Activated T-cell treated with anti-CD3 and anti-CD28 coated beads for 4 hours (primary cell): ENCODE measurements at regions not wholly inside any gene's neighbourhood (a gene's known extent, or its start where the extent isn't known, plus 50 kb on each side); places are given as distances from the start of the nearest gene placed in this dataset.

ENCODE experiments used
- DNase-seq: peaks from one replicate; pipeline ENCODE4 v3.0.0-alpha.2; 2020

DNA sequence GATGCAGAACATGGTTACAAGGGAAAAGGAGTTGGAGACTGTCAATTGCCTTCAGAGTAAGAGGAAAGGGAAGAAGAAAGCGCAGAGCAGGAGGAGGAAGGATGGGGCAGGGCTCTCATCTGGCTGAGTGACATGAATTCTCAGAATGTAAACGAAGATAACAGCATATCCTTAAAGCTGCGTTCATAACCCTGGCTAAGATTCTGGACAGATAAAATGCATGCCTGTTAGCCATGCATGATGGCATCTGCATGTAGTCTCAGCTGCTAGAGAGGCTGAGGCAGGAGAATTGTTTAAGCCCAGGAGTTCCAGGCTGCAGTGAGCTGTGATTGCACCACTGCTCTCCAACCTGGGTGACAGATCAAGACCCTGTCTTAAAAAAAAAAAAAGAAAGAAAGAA is 493.5 kb upstream of the PRKX start:
- DNase-seq, result no peak

DNA sequence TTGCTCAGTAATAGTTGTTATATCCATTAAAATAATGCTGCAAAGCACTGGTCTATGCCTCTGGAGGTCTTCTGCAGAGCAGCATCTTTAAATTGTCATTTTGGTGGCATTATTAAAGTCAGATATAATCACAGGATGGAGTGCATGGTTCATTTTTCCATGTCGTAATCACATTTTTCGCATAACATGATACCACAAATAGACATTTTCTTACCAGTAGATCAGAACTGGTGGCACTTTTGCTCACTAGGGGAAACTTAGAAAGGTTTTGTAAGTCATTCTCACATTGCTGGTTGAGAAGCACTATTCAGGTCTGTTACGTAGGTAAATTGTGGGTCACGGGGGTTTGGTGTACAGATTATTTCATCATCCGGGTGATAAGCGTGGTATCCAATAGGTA is 484.5 kb upstream of the PRKX start:
- DNase-seq, result no peak

DNA sequence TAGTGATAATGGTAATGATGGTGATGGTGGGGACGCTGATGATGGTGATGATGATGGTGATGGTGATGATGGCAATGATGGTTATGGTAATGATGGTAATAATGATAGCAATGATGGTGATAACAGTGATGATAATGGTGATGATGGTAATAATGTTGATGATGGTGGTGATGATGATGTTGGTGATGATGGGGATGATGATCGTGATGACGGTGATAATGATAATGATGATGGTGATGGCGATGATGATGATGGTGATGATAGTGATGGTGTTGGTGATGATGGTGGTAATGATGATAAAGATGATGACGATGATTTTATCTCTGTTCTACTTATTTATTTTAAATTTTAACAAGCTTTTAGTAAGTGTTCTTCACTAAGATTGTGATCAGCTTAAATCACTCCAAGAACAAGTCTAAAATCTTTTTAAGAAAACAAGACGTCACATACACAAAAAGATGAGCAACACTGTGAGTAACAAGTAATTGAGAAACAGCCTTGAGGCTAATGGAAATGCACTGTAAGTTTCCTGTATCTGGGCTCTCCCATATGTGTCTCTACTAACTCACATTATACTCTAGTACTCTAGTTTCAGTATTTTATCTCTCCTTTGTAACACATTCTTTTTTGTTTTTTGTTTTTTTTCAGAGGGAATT is 480.2 kb upstream of the PRKX start:
- no peak for DNase-seq

DNA sequence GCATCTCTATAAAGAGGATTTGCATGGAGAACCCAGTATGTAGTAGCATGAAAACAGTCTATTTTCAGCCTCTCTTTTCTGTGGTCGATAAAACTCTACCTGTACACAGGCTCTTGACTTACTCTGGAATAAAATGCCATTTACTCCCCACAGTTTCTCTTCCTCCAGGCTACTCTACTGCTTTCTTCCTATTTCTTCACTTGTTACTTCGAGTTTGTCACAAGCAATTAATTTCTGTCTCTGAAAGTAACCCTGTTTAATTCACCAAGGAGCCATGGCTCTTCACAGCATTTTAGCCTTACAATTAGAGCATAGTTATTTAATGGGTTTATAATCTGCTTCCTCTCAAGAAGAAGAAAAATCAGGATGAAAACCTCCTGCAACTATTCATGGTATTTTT is 472.9 kb upstream of the PRKX start:
- no peak for DNase-seq

DNA sequence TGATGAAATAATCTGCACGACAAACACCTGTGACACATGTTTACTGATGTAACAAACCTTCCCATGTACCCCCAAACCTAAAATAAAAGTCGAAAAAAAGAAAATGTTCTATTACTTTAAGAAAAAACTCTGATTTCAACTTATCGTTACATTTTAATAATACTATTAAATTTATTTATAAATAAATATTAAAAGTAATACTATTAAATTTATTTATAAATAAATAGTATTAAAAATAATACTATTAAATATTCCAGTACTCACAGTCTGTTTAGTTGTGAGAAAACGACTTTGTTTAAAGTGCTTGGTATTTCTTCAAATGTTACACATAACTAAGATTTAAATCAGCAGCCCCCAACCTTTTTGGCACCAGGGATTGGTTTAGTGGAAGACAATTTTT is 471.6 kb upstream of the PRKX start:
- DNase-seq, result no peak

DNA sequence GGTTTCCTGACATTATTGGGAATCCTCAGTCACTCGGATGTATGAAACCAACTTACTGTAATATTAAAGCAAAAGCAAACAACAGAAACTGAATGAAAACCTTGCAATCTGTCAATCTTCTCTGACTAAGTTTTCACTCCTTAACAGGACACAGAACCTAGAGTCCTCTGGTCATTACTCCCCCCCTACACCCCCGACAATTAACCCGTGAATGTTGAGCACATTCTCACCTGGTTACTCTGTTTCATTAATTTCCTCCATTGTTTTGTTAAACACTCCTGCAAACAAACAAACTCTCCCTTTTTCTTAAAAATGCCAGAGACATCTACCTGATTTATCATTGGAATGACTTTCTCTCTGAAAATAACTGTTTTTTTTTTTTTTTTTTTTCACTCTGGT is 469.0 kb upstream of the PRKX start:
- no peak for DNase-seq

DNA sequence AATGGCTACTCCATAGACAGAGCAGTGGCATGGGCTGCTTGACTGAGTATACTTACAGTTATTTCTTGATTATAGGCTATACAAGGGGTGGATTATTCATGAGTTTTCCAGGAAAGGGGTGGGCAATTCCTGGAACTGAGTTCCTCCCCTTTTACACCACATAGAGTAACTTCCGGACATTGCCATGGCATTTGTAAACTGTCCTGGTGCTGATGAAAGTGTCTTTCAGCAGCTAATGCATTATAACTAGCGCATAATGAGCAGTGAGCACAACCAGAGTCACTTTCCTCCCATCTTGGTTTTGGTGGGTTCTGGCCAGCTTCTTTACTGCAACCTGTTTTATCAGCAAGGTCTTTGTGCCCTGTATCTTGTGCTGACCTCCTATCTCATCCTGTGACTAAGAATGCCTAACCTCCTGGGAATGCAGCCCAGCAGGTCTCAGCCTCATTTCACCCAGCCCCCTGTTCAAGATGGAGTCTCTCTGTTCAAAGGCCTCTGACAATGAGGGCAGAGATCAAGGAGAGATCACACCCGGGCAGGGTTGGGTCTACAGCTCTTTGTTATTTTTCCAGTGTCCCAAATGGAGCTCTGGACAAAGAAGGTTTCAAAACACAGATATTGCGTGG is 468.4 kb upstream of the PRKX start:
- DNase-seq, result no peak

DNA sequence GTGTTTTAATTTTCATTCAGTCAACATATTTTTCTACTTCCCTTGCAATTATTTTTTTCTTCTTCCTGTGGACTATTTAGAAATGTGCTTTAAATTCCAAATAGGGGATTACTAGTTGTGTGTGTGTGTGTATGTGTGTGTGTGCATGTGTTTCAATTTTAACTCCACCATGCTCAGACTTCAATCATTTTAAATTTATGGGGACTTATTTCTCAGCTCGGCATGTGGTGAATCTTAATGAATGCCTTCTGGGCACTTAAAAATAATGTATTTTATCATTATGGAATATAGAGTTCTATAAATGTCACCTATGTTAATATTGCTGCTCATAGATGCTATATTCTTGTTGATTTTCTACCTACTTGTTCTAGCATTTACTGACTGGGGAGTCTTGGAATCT is 465.6 kb upstream of the PRKX start:
- no peak for DNase-seq

DNA sequence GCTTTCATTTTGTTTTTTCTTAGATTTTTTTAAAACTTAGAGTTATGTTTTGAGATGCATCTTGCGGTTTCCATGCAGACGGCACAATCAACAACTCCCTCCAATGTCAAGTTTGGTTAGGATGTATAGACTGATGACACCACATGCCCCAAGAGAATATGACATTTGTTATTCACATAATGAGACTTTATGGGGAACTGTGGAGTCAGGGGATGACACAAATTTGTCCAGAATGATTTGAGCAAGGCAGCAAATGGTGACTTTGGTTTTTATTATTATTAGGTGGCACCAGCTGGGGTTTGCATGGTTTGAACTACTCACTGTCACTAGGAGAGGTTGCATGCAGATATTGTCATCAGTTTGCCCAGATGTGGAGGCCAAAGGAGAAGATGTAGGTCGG is 461.8 kb upstream of the PRKX start:
- no peak for DNase-seq

DNA sequence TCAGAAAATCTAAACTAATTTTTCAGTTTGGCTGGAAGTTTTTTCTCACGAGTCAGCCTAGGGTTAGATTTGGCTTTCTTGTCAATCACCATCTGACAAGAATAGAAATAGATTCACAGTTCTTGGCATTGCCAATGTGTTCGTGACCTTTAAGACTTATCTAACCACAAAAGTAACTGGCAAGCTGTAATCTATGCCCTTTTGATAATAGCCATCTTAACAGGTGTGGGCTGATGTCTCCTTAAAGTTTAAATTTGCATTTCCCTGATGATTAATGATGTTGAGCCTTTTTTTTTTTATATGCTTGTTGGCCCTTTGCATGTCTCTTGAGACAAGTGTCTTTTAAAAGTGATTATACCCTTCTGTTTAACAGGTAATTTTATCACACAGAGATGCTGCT is 460.3 kb upstream of the PRKX start:
- DNase-seq, result no peak

DNA sequence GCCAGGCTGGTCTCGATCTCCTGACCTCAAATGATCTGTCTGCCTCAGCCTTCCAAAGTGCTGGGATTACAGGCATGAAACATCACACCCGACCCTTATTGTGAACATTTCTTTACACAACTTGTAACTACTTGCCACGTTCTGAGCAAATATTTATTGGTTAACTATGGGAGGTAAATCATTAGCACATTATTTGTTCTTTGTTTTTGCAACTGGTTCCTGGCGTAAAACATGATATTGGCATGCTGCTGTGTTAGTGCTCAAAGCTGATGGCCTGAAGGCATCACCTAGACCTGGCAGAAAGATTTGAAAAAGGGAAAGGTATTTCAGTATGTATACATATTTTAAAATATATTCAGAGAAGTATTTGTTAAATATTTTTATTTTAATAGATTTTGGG is 438.3 kb upstream of the PRKX start:
- DNase-seq, result no peak

DNA sequence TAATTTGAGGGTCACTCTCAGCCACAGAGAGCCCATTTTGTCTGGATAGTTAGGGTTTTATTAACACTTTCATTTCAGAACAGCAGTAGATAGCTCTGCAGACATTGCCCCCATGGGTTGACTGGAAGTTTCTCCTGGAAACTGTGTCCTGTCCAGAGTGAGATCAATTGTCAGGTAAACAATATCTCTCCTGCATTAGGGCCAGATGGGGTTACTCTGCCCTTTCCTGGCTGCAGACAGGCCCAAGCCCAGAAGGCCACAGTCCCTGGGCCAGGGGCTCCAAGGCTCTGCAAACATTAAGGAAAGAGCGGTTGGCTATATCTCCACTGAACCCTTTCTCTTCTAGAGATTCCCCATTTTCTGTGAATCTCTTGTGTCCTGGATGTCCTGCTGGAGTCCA is 436.8 kb upstream of the PRKX start:
- DNase-seq, result no peak

DNA sequence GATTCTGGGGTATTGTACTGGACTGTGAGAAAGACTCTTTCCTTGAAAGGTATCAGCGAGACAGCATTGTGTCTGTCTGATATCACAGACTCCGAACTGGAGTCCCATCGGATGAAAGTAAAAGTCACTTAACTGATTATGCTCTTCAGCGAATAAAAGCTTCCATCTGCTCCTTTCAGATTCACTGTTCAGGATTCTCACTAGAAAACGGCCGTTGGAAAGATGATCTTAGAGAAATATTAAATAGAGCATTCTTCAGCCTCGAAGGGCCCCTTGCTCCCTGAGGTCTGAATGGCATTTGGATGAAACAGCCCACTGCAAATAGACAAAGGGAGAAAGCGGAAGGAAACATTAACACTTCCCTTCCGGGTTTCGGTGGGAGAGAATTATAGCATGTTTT is 416.2 kb upstream of the PRKX start:
- no peak for DNase-seq

DNA sequence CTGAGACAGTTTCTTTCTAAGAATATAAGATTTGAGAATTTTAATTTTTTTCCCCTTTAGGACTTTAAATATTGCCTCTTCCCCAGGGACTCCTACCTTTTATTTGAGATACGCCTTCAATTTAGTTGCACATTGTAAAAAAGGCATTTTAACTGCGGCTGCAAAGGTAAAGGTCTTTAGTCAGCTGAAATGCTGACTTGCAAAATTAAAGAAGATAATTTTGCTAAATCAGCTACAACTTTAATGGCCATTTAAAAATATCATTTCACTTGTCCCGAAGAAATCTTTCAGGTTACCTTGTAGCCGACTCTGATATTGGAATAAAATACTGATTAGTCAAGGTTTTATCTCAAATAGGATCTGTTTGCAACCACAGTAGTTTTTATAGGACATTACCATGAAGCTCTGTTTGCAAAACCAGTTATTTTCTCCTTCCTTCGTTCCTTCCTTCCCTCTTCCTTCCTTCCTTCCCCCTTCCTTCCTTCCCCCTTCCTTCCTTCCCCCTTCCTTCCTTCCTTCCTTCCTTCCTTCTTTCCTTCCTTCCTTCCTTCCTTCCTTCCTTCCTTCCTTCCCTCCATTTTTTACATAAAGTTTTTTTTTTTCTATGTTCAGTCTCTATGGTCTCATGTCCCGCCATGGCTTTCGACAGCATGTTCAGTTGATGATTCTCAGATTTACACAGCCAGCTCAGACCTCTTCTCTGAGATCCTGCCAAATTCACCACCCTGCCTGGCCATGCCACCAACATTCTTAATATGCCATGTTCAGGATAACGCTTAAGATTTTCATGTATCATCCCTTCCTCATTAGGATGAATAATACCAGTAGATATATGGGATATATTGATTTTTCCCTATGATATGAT is 405.4 kb upstream of the PRKX start:
- DNase-seq, result no peak

DNA sequence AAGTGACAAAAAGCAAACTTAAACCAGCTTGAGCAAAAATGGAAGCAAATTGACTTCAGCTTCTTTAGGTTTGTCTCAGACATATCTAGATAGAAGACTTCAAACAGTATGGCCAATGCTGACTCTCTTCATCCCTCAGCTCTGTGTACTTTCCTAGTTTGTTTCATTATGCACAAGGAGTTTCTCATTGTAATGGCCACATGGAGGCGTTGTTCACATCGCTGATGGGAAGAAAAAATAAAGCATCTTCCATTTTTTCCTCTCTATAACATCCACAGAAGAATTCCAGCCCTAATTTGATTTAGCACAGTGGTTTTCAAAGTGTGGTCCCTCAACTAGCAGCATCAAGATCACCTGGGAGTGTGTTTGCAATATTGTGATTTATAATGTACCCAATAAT is 397.5 kb upstream of the PRKX start:
- no peak for DNase-seq

DNA sequence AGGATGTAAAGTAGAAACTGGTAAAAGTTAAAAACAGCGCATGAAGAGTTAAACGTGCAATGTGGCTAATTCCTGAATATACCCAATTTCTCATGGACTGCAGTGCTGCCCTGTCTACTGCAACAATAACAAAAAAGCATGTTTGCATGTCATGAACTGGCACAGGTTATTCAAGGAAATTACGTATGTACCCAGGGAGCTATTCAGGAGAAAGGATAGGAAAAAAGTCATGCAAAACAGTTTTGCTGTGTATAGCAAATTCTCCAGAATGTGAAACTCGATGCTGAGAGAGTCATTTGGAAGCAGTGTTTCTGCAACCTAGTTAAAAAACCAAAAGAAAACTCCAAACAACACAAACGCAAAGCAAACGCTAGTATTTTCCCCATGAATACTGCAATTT is 381.5 kb upstream of the PRKX start:
- DNase-seq, result no peak

DNA sequence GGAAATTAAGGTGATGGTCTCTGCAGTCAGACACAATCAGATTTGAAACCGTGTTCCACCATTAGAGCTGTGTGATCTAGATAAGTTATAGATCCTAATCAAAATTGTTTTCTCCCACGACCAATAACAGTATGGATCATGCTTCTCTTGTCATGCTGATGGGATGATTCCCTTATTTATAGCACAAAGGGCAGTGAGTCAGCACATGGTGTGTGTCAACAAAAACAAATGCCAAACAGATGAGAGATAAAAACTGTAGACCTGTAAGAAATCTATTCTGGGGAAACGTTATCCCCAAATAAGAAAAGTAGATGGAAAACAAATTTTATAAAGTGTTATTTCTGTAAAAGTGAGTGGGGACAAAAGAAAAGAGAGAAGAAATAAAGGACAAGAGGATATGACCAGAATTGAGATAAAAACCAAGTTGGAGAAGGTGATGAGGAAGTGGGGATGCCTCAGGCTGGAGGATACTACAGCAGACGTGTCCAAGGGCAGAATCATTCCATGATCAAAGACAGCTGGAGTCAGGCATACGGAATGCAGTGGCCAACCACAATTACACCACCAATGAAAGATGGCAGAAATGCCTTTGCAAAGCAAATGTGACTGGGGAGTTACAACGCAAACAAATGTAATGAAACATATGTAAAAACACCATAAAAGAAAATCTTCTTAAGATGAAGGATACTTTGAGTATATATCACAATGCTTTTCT is 377.8 kb upstream of the PRKX start:
- DNase-seq, result no peak

DNA sequence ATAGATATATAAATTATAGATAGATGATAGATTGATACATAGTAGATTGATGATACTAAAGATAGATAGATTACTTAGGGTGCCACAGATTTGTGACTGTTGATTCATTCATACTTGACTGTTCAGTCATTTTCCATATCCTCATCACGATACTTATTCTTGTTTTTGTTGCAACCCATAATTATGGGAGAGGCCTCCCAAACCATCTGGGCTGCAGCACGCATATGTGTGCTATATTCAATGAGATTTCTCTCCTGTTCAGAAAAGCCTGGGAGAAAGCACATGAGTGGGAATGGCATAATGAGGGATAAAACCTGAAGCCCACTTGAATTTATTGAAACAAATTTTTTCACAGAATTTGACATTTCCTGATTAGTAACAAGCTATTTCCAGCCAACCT is 346.4 kb upstream of the PRKX start:
- no peak for DNase-seq

DNA sequence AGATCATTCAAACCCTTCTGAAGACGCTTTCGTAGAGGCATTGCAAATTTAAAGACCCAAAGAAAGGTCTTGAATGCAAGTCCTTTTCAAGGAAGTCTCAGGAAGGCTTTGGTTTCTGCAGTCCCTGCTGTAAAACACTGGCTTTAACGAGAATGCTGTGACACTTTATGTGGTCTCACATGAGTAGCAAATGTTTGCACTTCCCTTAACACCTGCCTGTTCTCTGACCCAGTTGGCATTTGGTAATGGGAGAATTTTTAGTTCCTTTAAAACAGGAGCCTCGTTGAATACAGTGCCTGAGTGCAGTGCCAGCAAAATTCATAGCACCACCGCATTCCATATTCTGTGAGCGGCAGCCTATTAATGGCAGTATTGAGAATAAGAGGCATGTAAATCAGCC is 330.5 kb upstream of the PRKX start:
- no peak for DNase-seq

DNA sequence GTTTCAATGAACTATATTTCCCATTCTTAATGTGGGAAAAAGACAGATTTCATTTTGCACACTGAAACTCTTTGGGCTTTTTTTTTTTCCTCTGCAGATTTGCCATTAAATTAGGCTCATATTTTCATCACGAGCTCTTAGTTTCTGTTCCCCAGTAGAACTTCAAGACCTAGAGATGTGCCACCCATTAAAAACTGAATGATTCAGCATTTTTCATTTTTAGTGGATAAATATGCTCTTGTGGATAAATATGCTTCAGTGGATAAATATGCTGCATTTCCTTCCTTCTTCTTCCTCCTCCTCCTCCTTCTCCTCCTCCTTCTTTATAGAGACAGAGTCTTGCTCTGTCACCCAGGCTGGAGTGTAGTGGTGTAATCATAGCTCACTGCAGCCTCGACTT is 322.4 kb upstream of the PRKX start:
- no peak for DNase-seq

DNA sequence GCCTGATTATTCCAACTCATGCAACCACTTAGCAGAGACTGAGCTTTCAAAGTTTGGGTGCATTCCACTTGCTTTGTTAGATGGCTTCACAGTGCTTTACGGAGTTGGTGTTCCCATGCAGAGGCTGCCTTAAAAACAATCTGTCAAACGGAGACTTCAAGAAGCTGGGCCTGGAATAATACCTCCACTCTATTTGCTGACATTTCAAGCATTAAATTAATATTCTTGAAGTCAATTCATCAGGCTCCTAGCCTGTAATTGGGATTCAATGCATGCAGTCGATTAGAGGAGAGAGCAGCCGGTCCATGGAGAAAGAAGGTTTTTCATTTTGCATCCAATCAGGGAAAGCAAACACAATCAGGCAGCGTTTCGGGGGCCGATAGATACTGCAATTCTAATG is 314.7 kb upstream of the PRKX start:
- no peak for DNase-seq

DNA sequence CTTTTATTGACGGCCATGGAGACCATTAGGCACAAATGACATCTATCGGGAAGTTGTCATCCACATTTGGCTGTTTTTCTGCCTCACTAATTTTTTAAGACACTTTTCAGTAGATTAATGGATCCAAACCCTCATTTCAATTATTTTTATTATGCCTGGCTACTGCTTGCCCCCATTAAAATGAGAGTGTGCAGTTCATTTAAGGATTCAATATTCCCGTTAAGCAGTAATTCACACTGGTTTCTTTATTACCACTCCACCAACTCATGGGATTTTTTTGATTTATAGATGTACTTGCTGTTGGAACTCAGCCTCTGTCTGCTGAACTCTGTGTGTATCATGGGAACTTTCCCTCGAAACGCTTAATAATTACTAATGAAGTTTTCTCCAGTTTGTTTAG is 291.8 kb upstream of the PRKX start:
- DNase-seq, result no peak

DNA sequence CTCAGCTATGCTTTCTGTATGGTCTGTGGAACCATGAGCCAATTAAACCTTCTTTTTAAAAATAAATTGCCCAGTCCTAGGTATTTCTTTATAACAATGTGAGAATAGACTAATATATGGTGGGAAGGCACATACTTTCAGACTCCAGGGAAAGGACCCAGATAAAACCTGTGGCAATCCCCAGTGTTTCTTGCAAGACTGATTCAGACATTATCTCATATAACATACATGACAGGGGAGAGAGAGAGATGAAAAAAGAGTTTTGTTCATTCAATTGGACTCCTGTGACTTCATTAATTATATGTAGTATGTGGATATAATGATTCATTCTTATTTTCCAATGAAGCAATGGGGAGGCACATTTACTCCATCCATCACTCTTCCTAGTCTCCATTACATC is 291.4 kb upstream of the PRKX start:
- no peak for DNase-seq

DNA sequence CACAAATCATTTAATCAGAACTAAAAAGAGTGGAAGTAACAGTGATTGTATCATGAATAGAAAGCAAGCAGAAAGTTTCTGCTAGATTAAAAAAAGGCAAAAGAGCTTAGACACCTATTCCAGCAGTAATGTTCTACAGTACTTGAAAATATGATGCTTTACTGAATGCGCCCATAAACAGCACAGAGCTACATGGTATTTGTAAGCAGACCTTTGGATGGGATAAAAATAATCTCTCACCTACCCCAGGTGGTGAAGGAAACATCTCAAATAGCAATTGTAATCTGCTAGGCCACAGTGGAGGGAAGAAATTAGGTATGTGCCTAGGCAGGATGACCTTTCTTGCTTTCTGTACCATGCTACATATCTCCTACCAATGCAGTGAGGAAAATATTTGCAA is 280.9 kb upstream of the PRKX start:
- DNase-seq, result no peak
